HepG2 (cell line): ENCODE measurements at regions not wholly inside any gene's neighbourhood (a gene's known extent, or its start where the extent isn't known, plus 50 kb on each side); places are given as distances from the start of the nearest gene placed in this dataset.

ENCODE experiments used
- ATF4 ChIP-seq, 2 experiments: fragments of 450-650 bp in 1 of 2; sonication (generic) in 1 of 2; formaldehyde crosslinking; IDR thresholded peaks; 2 replicates each; pipeline versions ENCODE4 v1.5.0 to v1.8.0; 2020 to 2022; ENCODE audit warnings: mild to moderate bottlenecking in 1 of 2, missing genetic modification reagents in 1 of 2
- EED ChIP-seq: sonication (generic); formaldehyde crosslinking; IDR thresholded peaks from 2 replicates; pipeline ENCODE4 v1.5.0; 2020; ENCODE audit warnings: mild to moderate bottlenecking, missing genetic modification reagents
- EZH2 ChIP-seq: conservative IDR thresholded peaks from 2 replicates; pipeline ENCODE4 v1.6.1; 2012; ENCODE audit warnings: mild to moderate bottlenecking, low read depth, low read length, moderate library complexity
- HIVEP1 ChIP-seq: sonication (generic); formaldehyde crosslinking; IDR thresholded peaks from 2 replicates; pipeline ENCODE4 v1.4.0; 2020; ENCODE audit warnings: mild to moderate bottlenecking, missing genetic modification reagents
- HNRNPK ChIP-seq: fragments of 200-400 bp; formaldehyde crosslinking; IDR thresholded peaks from 2 replicates; pipeline ENCODE4 v1.6.1; 2018; ENCODE audit warnings: low read length, low read depth, moderate library complexity, mild to moderate bottlenecking; ENCODE audit not compliant: poor library complexity, severe bottlenecking
- SRF ChIP-seq: IDR thresholded peaks from 2 replicates; pipeline ENCODE4 v1.6.1; 2011; ENCODE audit warnings: mild to moderate bottlenecking, low read depth, low read length, moderate library complexity
- ZNF367 ChIP-seq: sonication (generic); formaldehyde crosslinking; IDR thresholded peaks from 2 replicates; pipeline ENCODE4 v1.4.0; 2020; ENCODE audit warnings: missing genetic modification reagents, borderline replicate concordance
- TF ChIP-seq, protein P1 (sequence below): sonication (generic); formaldehyde crosslinking; conservative IDR thresholded peaks from 2 replicates; pipeline ENCODE4 v1.8.0; 2022; ENCODE audit warnings: low read depth, missing genetic modification reagents
- TF ChIP-seq, protein P2 (sequence below): sonication (generic); formaldehyde crosslinking; IDR thresholded peaks from 2 replicates; pipeline ENCODE4 v1.5.0; 2020; ENCODE audit warnings: mild to moderate bottlenecking, missing genetic modification reagents, moderate library complexity

- TF ChIP-seq, protein P1, sequence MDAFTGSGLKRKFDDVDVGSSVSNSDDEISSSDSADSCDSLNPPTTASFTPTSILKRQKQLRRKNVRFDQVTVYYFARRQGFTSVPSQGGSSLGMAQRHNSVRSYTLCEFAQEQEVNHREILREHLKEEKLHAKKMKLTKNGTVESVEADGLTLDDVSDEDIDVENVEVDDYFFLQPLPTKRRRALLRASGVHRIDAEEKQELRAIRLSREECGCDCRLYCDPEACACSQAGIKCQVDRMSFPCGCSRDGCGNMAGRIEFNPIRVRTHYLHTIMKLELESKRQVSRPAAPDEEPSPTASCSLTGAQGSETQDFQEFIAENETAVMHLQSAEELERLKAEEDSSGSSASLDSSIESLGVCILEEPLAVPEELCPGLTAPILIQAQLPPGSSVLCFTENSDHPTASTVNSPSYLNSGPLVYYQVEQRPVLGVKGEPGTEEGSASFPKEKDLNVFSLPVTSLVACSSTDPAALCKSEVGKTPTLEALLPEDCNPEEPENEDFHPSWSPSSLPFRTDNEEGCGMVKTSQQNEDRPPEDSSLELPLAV = no peak
- TF ChIP-seq SRF = no peak
- no peak for TF ChIP-seq HIVEP1 (CRISPR knock-in tag)
- no peak for TF ChIP-seq HNRNPK
- TF ChIP-seq EZH2 = no peak
- TF ChIP-seq ZNF367 = no peak
- TF ChIP-seq EED (CRISPR knock-in tag) = no peak
- TF ChIP-seq ATF4 (CRISPR knock-in tag; IDR thresholded peaks at IDR 0.05) = no peak
- TF ChIP-seq, protein P2, sequence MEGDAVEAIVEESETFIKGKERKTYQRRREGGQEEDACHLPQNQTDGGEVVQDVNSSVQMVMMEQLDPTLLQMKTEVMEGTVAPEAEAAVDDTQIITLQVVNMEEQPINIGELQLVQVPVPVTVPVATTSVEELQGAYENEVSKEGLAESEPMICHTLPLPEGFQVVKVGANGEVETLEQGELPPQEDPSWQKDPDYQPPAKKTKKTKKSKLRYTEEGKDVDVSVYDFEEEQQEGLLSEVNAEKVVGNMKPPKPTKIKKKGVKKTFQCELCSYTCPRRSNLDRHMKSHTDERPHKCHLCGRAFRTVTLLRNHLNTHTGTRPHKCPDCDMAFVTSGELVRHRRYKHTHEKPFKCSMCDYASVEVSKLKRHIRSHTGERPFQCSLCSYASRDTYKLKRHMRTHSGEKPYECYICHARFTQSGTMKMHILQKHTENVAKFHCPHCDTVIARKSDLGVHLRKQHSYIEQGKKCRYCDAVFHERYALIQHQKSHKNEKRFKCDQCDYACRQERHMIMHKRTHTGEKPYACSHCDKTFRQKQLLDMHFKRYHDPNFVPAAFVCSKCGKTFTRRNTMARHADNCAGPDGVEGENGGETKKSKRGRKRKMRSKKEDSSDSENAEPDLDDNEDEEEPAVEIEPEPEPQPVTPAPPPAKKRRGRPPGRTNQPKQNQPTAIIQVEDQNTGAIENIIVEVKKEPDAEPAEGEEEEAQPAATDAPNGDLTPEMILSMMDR (CRISPR knock-in tag) = no peak
Measured at GRCh38 chr12:93208011-93208410, 169.7 kb upstream of the NUDT4 start.
